Cardiac fibroblast (primary cell): ENCODE measurements at regions not wholly inside any gene's neighbourhood (a gene's known extent, or its start where the extent isn't known, plus 50 kb on each side); places are given as distances from the start of the nearest gene placed in this dataset.
A peak's percentile ranks its signal among the peaks of the same experiment; 100 is the strongest.

ENCODE experiments used
- DNase-seq, 2 donors: peaks; one replicate each; pipeline versions ENCODE4 v3.0.0 to v3.0.0-alpha.2; 2010; ENCODE audit warnings: low read depth in 2 of 2
- H3K4me3 ChIP-seq, 2 donors: replicated peaks in 1 of 2; 1 replicate in 1 of 2; 2 replicates in 1 of 2; pipeline ENCODE4 v1.5.1; 2011; ENCODE audit warnings: low read depth in 2 of 2, low read length in 2 of 2, mild to moderate bottlenecking in 2 of 2, moderate library complexity in 1 of 2
- TF ChIP-seq, protein P1 (sequence below): IDR thresholded peaks from one replicate; pipeline ENCODE4 v1.5.1; 2011; ENCODE audit warnings: low read depth, mild to moderate bottlenecking, low read length, inconsistent platforms

DNA sequence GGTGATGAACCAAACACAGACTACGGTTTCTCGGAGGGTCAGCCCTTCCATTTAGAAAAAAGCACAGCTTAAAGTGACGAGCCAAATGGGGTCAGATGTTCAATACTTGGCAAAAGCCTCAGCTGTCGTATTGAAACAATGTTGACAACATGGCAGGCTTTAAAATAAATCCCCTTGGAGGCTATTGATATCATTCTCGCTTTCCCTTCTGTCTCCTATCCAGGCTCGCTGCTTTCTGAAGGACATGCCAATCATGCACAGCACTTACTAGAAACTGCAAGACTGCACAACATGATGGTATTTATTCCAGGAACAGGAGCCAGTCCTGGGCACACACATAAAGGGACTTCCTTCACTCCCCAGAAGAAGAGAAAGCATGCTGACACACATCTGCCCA lies 137.9 kb downstream of the SLC7A11 start:
- TF ChIP-seq, protein P1, sequence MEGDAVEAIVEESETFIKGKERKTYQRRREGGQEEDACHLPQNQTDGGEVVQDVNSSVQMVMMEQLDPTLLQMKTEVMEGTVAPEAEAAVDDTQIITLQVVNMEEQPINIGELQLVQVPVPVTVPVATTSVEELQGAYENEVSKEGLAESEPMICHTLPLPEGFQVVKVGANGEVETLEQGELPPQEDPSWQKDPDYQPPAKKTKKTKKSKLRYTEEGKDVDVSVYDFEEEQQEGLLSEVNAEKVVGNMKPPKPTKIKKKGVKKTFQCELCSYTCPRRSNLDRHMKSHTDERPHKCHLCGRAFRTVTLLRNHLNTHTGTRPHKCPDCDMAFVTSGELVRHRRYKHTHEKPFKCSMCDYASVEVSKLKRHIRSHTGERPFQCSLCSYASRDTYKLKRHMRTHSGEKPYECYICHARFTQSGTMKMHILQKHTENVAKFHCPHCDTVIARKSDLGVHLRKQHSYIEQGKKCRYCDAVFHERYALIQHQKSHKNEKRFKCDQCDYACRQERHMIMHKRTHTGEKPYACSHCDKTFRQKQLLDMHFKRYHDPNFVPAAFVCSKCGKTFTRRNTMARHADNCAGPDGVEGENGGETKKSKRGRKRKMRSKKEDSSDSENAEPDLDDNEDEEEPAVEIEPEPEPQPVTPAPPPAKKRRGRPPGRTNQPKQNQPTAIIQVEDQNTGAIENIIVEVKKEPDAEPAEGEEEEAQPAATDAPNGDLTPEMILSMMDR = no peak
- H3K4me3 ChIP-seq = no peak overlapping the region
- no peak for DNase-seq

DNA sequence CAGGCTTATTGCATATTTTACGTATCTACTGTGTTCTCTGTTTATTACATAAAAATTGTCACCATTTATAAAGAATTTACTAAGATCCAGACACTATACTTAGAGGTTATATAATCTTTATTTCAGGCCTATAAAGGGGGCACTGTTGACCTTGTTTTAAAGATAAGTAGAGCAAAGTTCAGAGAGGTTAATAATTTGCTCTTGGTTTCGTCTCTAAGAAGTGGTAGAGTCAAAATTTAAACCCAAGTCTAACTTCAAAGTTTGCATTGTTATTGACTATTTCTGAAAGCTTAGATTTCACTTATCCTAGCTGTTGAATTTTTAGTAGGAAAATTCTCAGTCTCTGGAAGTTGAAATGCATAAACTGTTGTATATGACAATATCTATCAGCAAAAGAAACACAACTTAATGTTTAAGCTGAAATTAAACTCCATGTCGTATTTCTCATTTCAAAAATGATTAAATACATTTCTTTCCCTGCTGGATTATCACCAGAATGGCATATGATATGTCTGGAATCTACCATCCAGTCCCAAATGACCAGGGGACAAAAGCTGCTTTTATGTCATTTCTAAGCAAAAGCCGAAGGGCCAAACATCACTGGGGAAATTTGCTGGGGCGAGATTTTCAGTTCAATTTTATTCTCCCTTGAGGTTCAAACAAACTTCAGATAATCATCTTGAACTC lies 138.4 kb downstream of the SLC7A11 start:
- no peak overlapping the region for H3K4me3 ChIP-seq
- TF ChIP-seq, protein P1 = no peak
- no peak for DNase-seq

DNA sequence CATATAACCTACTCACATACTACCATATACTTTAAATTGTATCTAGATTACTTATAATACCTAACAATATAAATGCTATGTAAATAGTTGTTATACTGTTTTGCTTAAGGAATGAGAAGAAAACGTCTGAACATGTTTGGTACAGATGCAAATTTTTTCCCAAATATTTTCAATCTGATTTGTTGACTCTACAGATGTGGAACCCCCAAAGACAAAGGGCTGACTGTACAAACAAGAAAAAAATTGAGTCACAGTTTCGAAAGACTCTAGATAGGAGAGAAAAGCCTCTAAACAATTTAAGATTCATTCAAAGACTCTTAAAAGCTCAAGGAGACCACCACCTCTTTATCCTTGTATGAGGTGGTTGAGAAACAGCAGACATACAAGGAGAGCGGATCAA lies 142.8 kb downstream of the SLC7A11 start:
- no peak overlapping the region for H3K4me3 ChIP-seq
- TF ChIP-seq, protein P1 = no peak
- peak in 1 of 2 donors; percentile 34 for DNase-seq

DNA sequence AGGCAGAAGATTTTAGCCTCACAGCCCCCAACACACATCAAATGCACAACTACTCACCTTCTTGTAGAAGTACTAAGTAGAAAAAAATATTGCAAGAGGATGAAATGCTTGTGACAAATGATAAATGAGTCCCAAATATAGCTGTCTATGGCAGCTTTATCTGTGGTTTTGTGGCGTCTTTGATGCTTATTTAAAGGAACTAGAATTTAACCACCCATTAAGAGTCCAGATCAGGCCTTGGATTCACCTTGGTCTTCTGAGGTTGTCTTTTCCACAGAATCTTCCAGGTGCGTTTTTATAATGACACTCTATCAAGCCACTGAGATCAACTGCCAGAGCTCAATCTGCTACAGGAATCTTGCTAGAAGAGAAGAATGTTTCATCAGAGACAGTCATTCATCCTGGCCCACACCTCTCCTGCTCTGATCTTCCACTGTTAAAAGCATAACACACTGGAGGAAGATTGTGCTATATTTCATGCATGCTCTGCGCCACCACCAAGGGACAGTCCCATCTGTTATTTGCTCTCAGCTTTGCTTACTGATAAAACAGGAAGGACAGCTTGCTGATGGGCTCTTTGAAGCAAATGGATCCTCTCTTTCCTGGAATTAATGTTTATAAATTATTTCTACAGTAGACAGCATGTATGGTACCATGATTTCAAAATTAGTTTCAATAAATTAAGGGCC lies 144.1 kb downstream of the SLC7A11 start:
- no peak for DNase-seq
- H3K4me3 ChIP-seq = no peak overlapping the region
- TF ChIP-seq, protein P1 = no peak

DNA sequence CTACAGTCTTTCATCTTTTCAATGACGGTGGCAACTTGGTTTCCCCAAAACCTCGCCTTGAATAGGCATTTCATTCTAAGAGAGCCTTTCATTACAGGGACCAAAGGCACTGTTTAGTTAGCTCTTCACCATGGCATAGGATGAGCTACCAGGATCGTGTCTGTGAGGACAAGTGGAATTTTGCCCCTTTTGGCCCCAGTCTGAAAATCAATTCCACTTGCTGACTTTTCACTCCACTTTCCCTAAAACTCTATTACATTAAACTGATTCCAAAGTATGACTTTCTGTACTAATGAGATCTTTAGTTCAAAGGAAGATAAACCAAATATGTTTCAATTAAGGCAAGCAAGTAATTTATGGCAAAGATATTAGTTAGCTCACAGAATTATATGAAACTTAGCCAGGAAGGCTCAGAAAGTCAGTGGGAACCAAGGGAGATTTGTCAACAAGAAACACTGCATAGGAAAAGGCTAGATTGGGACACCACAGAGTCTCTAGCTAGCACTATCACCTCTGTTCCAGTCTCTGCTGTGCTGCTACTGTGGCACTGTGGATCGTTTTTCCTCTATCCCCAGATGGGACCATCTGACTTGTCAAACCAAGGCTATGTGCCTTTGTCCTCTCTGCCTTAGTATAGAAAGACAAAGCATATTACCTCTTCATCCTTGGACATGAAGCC lies 145.6 kb downstream of the SLC7A11 start:
- DNase-seq = no peak
- H3K4me3 ChIP-seq = no peak overlapping the region
- TF ChIP-seq, protein P1 = no peak

DNA sequence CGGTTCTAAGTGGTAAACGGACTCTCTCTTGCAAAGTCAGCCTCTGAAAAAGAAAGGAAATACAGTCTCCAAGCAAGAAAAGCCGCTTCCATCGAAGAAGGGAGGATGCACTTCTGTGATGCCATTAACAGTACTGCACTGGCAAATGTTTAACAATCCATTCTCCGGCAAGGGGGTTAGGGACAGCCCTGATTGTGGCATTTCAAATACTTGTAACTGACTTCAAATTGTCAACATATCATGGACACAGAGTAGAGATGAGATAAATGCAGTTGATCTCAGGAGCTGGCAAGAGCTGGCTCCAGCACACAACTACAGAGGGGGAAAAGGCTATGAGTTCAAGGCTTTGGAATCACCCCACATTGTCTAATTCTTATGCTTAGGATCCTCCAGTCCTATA lies 146.8 kb downstream of the SLC7A11 start:
- H3K4me3 ChIP-seq = no peak overlapping the region
- no peak for DNase-seq
- TF ChIP-seq, protein P1 = no peak
